Caco-2 (cell line): ENCODE measurements at regions not wholly inside any gene's neighbourhood (a gene's known extent, or its start where the extent isn't known, plus 50 kb on each side); places are given as distances from the start of the nearest gene placed in this dataset.
"Not testable (repeated sequence)": the region's sequence is repeated elsewhere in the genome, so short reads cannot be mapped to it uniquely, and the experiment has no call there.

Experiments used
- BruUV-seq: library from RNA; stranded (reverse); fragments of 400-500 nt; replicated peaks from 2 replicates; lab custom pipeline; 2021; lab: Mats Ljungman, UMichigan
- CTCF ChIA-PET: fragments of 300-600 bp; sonication (Branson Sonifier 250); formaldehyde crosslinking; loops from one replicate; lab custom pipeline; 2022; ENCODE audit warnings: antibody characterized with exemption; lab: Charles Lee
- POLR2A ChIA-PET: fragments of 300-600 bp; sonication (Branson Sonifier 250); formaldehyde crosslinking; loops from one replicate; lab custom pipeline; 2022; ENCODE audit warnings: antibody characterized with exemption; lab: Charles Lee
- DNase-seq, 2 experiments: peaks; one replicate each; pipeline versions ENCODE4 v3.0.0 to v3.0.0-alpha.2; 2020 to 2022
- H3K27me3 ChIP-seq: replicated peaks from 2 replicates; pipeline ENCODE4 v1.6.0; 2011; ENCODE audit warnings: low read length; ENCODE audit not compliant: control insufficient read depth, insufficient read depth
- H3K36me3 ChIP-seq: 2 replicates; pipeline ENCODE4 v1.5.1; 2011; ENCODE audit warnings: low read length; ENCODE audit not compliant: control insufficient read depth, insufficient read depth
- H3K4me1 ChIP-seq: fragments of 250-450 bp; sonication (Bioruptor Pico); 2 replicates; pipeline ENCODE4 v1.5.1; 2020; ENCODE audit warnings: mild to moderate bottlenecking
- H3K4me3 ChIP-seq: 2 replicates; pipeline ENCODE4 v1.5.1; 2011; ENCODE audit warnings: low read depth, mild to moderate bottlenecking, control low read depth, low read length
- H3K9me3 ChIP-seq: fragments of 250-450 bp; sonication (Bioruptor Pico); 2 replicates; pipeline ENCODE4 v1.5.1; 2020; ENCODE audit warnings: mild to moderate bottlenecking, moderate library complexity
- H3K27ac Mint-ChIP-seq: one replicate; pipeline ENCODE4 v1.8.0; 2022; ENCODE audit warnings: mixed read lengths; ENCODE audit not compliant: unreplicated experiment
- H3K27me3 Mint-ChIP-seq: one replicate; pipeline ENCODE4 v1.8.0; 2022; ENCODE audit warnings: mixed read lengths; ENCODE audit not compliant: insufficient read depth, unreplicated experiment
- H3K36me3 Mint-ChIP-seq: one replicate; pipeline ENCODE4 v1.8.0; 2022; ENCODE audit warnings: mild to moderate bottlenecking, mixed read lengths; ENCODE audit not compliant: insufficient read depth, unreplicated experiment
- H3K4me1 Mint-ChIP-seq: one replicate; pipeline ENCODE4 v1.8.0; 2022; ENCODE audit warnings: low read depth, mixed read lengths; ENCODE audit not compliant: unreplicated experiment
- H3K4me3 Mint-ChIP-seq: one replicate; pipeline ENCODE4 v1.8.0; 2022; ENCODE audit warnings: mild to moderate bottlenecking, moderate library complexity, mixed read lengths; ENCODE audit not compliant: unreplicated experiment
- H3K9me3 Mint-ChIP-seq: one replicate; pipeline ENCODE4 v1.8.0; 2022; ENCODE audit warnings: mixed read lengths; ENCODE audit not compliant: unreplicated experiment
- intact Hi-C: fragments of 100-400 bp; cut with micrococcal nuclease; formaldehyde crosslinking; loops from one replicate; pipeline ENCODE4 v1.10.0; 2022; ENCODE audit not compliant: unreplicated experiment

DNA sequence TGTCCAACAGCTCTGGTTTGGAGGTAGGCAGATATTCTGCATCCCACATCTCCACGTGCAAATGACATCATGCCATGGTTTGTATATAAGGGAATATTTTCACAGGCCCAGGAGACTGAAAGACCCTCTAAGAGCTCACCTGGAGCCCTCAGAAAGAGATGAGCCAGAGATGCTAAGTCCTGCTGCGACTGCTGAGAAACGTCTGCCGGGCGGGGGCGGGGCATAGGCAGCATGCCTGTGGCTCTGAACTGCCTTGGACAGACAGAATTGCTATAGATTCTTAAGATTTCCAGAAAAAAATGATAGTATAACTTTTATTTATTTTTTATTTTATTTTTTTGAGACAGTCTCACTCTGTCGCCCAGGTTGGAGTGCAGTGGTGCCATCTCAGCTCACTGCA is 64.2 kb upstream of the METTL9 start:
- H3K4me1 ChIP-seq, H3K36me3 Mint-ChIP-seq, H3K4me3 ChIP-seq, CTCF ChIA-PET, BruUV-seq, H3K4me3 Mint-ChIP-seq, H3K9me3 Mint-ChIP-seq, H3K4me1 Mint-ChIP-seq, intact Hi-C loops, H3K27me3 ChIP-seq, H3K27ac Mint-ChIP-seq, POLR2A ChIA-PET, H3K9me3 ChIP-seq, H3K27me3 Mint-ChIP-seq, H3K36me3 ChIP-seq, DNase-seq: not testable (repeated sequence)

DNA sequence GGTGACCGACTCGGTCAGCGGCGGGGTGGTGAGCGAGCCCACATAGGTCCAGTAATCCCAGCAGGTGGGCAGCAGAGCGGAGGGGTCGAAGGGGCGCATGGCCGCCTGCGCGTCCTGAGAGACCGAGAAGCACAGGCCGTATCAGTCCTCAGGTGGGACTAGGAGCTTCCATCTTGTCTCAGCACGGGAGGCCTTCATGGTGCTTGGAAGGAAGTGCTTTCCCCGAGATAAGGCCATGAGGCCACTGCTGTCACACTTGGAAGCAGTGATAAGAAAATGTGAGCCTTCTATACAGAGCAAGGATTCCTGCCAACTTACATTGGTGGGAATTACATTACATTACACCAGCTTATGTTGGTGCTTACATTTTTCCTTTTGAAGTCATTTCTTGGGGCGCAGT is 62.6 kb upstream of the METTL9 start:
- H3K4me1 Mint-ChIP-seq, POLR2A ChIA-PET, H3K36me3 ChIP-seq, H3K4me1 ChIP-seq, H3K27ac Mint-ChIP-seq, H3K9me3 Mint-ChIP-seq, H3K27me3 ChIP-seq, H3K9me3 ChIP-seq, H3K4me3 ChIP-seq, H3K36me3 Mint-ChIP-seq, intact Hi-C loops, CTCF ChIA-PET, DNase-seq, H3K4me3 Mint-ChIP-seq, BruUV-seq, H3K27me3 Mint-ChIP-seq: not testable (repeated sequence)

GRCh38 chr16:21537598-21537997 is 61.8 kb upstream of the METTL9 start:
- H3K27ac Mint-ChIP-seq, H3K4me1 Mint-ChIP-seq, BruUV-seq, intact Hi-C loops, H3K4me1 ChIP-seq, DNase-seq, H3K27me3 ChIP-seq, H3K36me3 Mint-ChIP-seq, H3K36me3 ChIP-seq, H3K9me3 Mint-ChIP-seq, POLR2A ChIA-PET, H3K4me3 ChIP-seq, CTCF ChIA-PET, H3K4me3 Mint-ChIP-seq, H3K27me3 Mint-ChIP-seq, H3K9me3 ChIP-seq: not testable (repeated sequence)

DNA sequence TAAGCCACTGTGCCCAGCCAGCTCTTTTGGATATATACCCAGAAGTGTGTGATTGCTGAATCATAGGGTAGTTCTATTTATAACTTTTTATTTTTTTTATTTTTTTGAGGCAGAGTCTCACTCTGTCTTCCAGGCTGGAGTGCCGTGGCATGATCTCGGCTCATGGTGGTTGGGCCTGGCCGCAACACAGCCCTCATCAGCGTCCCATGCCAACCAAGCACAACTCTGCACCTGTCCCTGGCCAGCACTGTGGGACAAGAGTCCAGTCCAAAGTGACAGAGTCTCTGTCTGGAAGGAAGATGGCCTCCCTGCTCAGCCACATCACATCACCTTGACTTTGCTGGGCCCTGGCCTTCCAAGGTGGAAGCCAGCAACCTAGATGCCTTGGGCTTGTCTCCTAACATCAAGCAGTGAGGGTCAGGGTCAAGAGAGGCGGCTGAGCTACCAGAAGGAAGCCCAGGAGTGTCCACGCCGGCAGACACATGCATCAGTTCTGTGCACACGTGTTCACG is 60.2 kb upstream of the METTL9 start:
- H3K4me3 Mint-ChIP-seq, H3K4me1 ChIP-seq, H3K9me3 Mint-ChIP-seq, H3K4me1 Mint-ChIP-seq, DNase-seq, H3K27me3 ChIP-seq, H3K36me3 ChIP-seq, H3K36me3 Mint-ChIP-seq, H3K27me3 Mint-ChIP-seq, H3K4me3 ChIP-seq, BruUV-seq, H3K9me3 ChIP-seq, CTCF ChIA-PET, intact Hi-C loops, POLR2A ChIA-PET, H3K27ac Mint-ChIP-seq: not testable (repeated sequence)

DNA sequence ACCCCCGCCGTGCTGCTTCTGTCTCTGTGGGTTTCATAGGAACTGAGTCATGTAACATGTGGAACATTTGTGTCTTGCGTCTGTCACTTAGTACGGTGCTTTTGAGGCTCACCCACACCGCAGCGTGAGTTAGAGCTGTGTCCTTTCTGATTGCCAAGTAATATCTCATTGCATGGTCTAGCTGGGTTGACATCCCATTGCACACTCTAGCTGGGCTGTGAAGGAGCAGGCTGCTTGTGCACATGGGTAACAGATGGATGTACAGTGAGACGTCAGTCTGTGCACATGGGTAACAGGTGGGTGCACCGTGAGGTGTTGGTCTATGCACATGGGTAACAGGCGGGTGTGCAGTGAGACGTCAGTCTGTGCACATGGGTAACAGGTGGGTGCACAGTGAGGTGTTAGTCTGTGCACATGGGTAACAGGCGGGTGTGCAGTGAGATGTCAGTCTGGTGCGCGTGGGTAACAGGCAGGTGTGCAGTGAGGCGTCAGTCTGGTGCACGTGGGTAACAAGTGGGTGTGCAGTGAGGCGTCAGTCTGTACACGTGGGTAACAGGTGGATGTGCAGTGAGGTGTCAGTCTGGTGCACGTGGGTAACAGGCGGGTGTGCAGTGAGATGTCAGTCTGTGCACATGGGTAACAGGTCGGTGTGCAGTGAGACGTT is 58.5 kb upstream of the METTL9 start:
- H3K27ac Mint-ChIP-seq, H3K4me3 Mint-ChIP-seq, H3K27me3 Mint-ChIP-seq, DNase-seq, H3K4me1 ChIP-seq, H3K36me3 ChIP-seq, H3K9me3 Mint-ChIP-seq, BruUV-seq, POLR2A ChIA-PET, intact Hi-C loops, CTCF ChIA-PET, H3K4me1 Mint-ChIP-seq, H3K9me3 ChIP-seq, H3K36me3 Mint-ChIP-seq, H3K27me3 ChIP-seq, H3K4me3 ChIP-seq: not testable (repeated sequence)

- H3K36me3 ChIP-seq, H3K4me1 ChIP-seq, H3K27me3 ChIP-seq, H3K4me3 Mint-ChIP-seq, H3K27ac Mint-ChIP-seq, H3K9me3 Mint-ChIP-seq, BruUV-seq, H3K4me3 ChIP-seq, intact Hi-C loops, DNase-seq, H3K4me1 Mint-ChIP-seq, CTCF ChIA-PET, H3K9me3 ChIP-seq, POLR2A ChIA-PET, H3K36me3 Mint-ChIP-seq, H3K27me3 Mint-ChIP-seq: not testable (repeated sequence)
These were observed 57.7 kb upstream of the METTL9 start for GRCh38 chr16:21541611-21542051.

DNA sequence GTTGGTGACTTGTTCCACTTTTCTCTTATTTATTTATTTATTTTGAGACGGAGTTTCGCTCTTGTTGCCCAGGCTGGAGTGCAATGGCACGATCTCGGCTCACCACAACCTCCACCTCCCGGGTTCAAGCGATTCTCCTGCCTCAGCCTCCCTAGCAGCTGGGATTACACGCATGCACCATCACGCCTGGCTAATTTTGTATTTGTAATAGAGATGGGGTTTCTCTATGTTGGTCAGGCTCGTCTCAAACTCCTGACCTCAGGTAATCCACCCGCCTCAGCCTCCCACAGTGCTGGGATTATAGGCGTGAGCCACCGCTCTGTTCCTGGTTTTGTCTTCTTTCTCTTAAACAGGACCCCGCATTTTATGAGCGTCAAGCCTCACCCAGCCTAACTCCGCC is 57.3 kb upstream of the METTL9 start:
- H3K9me3 Mint-ChIP-seq, H3K36me3 Mint-ChIP-seq, POLR2A ChIA-PET, H3K27me3 ChIP-seq, H3K27me3 Mint-ChIP-seq, H3K4me1 Mint-ChIP-seq, H3K36me3 ChIP-seq, H3K4me3 Mint-ChIP-seq, BruUV-seq, H3K4me3 ChIP-seq, CTCF ChIA-PET, DNase-seq, intact Hi-C loops, H3K9me3 ChIP-seq, H3K27ac Mint-ChIP-seq, H3K4me1 ChIP-seq: not testable (repeated sequence)
